AG04449 (cell line): ENCODE measurements at regions not wholly inside any gene's neighbourhood (a gene's known extent, or its start where the extent isn't known, plus 50 kb on each side); places are given as distances from the start of the nearest gene placed in this dataset.

Experiments used
- CTCF ChIA-PET: fragments of 350-600 bp; formaldehyde crosslinking; extraction: SDS; loops from one replicate; lab custom pipeline; 2021; ENCODE audit warnings: antibody characterized with exemption; lab: Yijun Ruan, JAX
- POLR2A ChIA-PET: fragments of 400-600, 350-600 bp; formaldehyde crosslinking; extraction: SDS; loops from one replicate; lab custom pipeline; 2020; ENCODE audit warnings: antibody characterized with exemption, inconsistent platforms; lab: Yijun Ruan, JAX
- DNase-seq: peaks from one replicate; pipeline ENCODE4 v3.0.0-alpha.2; 2010; ENCODE audit warnings: low read depth, low spot score
- H3K4me3 ChIP-seq: 2 replicates; pipeline ENCODE4 v1.5.1; 2011; ENCODE audit warnings: low read depth, mild to moderate bottlenecking, control low read depth, low read length
- CTCF ChIP-seq: IDR thresholded peaks from one replicate; pipeline ENCODE4 v1.5.1; 2011; ENCODE audit warnings: mild to moderate bottlenecking, moderate library complexity, low read length, control low read depth, inconsistent platforms; ENCODE audit not compliant: insufficient read depth; ENCODE audit errors: missing control alignments

- ChIA-PET POLR2A (no interaction called here), CTCF (no interaction called here)
- DNase-seq: no peak
- H3K4me3 ChIP-seq: no peak overlapping the region
- no peak for TF ChIP-seq CTCF
These were observed 521.0 kb upstream of the CFAP20DC start for GRCh38 chr3:59570806-59571205.

GRCh38 chr3:59567661-59568060 lies 517.8 kb upstream of the CFAP20DC start:
- ChIA-PET CTCF (interaction anchor here (1.1 to 3.2 kb wide), 5 partner anchors 10 to 355 kb away, joined by 3 to 9 read pairs (median 5); no protein-coding TSS in a partner anchor), POLR2A (no interaction called here)
- no peak for TF ChIP-seq CTCF
- no peak for DNase-seq
- H3K4me3 ChIP-seq: no peak overlapping the region

GRCh38 chr3:59566481-59566975 lies 516.7 kb upstream of the CFAP20DC start:
- CTCF ChIA-PET: interaction anchor here (0.8 to 3.2 kb wide), 3 partner anchors 9 to 572 kb away, joined by 3 to 20 read pairs (median 9); no protein-coding TSS in a partner anchor
- POLR2A ChIA-PET: no interaction called here
- DNase-seq: no peak
- H3K4me3 ChIP-seq: no peak overlapping the region
- TF ChIP-seq CTCF: no peak

- DNase-seq: no peak
- TF ChIP-seq CTCF: no peak
- H3K4me3 ChIP-seq: no peak overlapping the region
- CTCF ChIA-PET: interaction anchor here (2.9 kb wide), 1 partner anchor 10 kb away, joined by 20 read pairs; no protein-coding TSS in a partner anchor
- POLR2A ChIA-PET: no interaction called here
These were observed 515.3 kb upstream of the CFAP20DC start for GRCh38 chr3:59565125-59565524.

GRCh38 chr3:59563966-59564365 lies 514.1 kb upstream of the CFAP20DC start:
- no peak overlapping the region for H3K4me3 ChIP-seq
- CTCF ChIA-PET: interaction anchor here (2.1 to 2.9 kb wide), 2 partner anchors 11 to 12 kb away, joined by 12 to 20 read pairs; no protein-coding TSS in a partner anchor
- no peak for TF ChIP-seq CTCF
- POLR2A ChIA-PET: no interaction called here
- DNase-seq: peak; percentile 24

GRCh38 chr3:59563072-59563605 lies 513.3 kb upstream of the CFAP20DC start:
- ChIA-PET CTCF (interaction anchor here (2.1 kb wide), 1 partner anchor 12 kb away, joined by 12 read pairs; no protein-coding TSS in a partner anchor), POLR2A (interaction anchor here (0.6 kb wide), 1 partner anchor 164 kb away, joined by 3 read pairs; no protein-coding TSS in a partner anchor)
- DNase-seq: no peak
- H3K4me3 ChIP-seq: no peak overlapping the region
- TF ChIP-seq CTCF: no peak
